ENCODE measurements at regions not wholly inside any gene's neighbourhood (a gene's known extent, or its start where the extent isn't known, plus 50 kb on each side); places are given as distances from the start of the nearest gene placed in this dataset.

- no peak for TF ChIP-seq CTCF (IDR thresholded peaks at IDR 0.05)
- TF ChIP-seq POLR2A (IDR thresholded peaks at IDR 0.05): no peak
Measured at GRCh38 chr6:22784601-22785410, 215.4 kb downstream of the HDGFL1 start.
